ENCODE measurements at regions not wholly inside any gene's neighbourhood (a gene's known extent, or its start where the extent isn't known, plus 50 kb on each side); places are given as distances from the start of the nearest gene placed in this dataset.
"Not testable (repeated sequence)": the region's sequence is repeated elsewhere in the genome, so short reads cannot be mapped to it uniquely, and the experiment has no call there.

DNA sequence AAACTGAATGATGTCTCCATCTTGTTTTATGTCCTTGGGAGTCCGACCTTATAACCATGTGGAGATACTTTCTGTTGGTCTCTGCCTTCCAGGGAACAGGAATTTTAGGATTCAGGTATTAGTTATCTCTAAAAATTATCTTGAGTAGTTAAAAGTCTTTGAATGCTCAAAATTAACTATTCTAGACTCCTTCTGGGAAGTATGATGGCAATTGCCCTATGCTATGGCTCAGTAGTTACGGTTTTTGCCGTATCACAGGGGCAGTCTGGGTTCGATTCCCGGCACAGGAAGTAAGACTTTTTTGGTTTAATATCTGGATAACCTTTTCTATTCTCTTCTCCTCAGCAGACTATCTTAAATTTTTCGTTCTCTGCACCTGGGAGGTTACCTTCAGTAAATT lies 708.7 kb upstream of the LRATD1 start:
- no peak for DNase-seq

- no peak for DNase-seq
Observed at GRCh38 chr2:13942111-13942510, 690.4 kb upstream of the LRATD1 start.

- DNase-seq = no peak
Observed at GRCh38 chr2:13950761-13951160, 681.8 kb upstream of the LRATD1 start.

DNA sequence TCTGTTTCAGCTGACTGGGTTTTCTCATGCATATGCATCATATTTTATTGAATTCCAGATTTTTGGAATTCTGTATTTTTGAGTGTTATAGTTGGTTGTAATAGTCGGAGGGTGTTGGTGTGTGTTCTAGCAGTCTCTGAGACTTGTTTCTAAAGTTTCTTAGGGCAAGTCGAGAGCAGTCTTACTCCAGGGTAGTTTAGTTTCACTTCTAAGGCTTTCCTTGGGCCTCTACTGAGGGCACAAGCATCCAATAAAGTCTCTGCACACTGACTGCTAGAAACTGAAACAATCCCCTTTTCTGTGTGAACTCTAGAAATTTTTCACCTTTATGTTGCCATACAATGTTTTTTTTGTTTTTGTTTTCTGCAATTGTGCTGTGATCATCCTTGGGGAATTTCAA lies 663.7 kb upstream of the LRATD1 start:
- no peak for DNase-seq

DNA sequence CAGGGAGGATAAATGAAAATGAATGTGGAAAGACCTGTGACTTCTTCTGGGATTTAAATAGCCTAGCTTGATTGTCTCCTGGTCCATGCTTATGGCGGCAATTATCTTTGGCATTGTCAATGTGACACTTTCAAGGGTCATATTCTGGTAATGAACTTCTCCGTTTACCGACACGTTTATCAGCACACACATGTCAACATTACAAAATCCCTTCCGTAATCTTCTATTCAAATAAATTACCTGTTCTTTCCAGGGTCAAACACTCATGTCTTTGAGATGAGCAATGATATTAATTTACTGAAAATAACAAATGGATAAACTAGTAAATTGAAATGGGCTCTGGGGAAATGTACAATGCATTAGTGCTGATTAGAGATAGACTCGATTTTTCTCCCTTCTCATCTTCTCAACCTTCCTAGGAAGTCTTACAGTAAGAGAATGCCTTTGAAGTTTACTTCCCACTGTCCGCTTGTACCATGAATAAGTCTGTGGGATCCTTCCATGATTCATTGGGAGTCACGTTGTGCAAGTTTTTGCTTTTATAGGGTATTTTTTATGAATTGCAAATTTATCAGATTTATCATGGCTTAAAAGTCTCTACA lies 646.3 kb upstream of the LRATD1 start:
- no peak for DNase-seq

- DNase-seq = no peak
Observed at GRCh38 chr2:13996527-13996926, 636.0 kb upstream of the LRATD1 start.

GRCh38 chr2:14011190-14011589 lies 621.3 kb upstream of the LRATD1 start:
- DNase-seq = no peak

- no peak for DNase-seq
Observed at GRCh38 chr2:14015113-14015630, 617.3 kb upstream of the LRATD1 start.

DNA sequence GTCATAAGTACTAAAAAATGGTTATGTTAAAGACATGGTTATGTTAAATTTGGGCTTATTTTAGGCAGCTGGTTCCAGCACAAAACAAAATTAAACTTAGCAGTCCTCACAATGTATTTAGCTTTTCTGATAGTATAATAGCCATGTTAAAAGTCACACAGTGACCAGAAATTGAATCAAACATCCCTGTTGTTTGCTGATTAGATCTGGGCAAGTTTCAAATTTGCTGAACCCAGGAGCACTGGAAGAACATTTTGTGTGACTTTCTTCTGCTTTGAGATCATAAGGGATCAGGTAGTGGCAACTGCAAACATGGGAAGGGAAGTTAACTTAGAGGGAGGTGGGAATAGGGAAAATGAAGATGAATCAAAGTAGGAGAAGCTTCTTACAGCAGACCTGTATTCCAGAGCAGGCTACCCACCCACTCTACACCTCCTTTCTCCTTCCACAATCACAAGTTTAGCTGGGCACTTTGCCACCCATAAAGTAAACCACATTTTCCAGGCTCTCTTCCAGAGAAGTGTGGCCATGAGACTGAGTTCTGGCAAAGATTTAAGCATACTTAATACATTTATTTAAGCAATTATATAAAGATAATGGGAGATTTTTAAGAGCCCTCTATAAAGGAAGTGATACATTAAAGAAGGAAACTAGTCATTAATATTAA lies 616.1 kb upstream of the LRATD1 start:
- DNase-seq = no peak

DNA sequence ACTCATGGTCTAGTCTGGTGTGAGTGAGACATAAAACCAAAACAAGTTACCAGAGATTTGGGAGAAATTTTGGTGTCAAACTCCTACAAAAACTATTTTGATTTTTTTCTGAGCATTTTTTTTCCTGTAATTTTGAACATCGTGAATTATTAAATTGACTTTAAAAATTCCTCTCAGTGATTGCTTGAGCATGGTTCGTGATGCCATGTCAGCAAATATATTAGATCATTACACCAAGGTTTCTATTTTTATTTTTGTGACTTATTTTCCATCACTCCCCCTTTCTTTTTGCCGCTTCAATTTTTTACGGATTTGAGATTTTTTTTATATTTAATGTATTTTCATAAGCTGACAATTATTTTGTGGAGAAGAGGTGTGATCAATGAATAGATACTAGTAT lies 613.9 kb upstream of the LRATD1 start:
- no peak for DNase-seq

DNA sequence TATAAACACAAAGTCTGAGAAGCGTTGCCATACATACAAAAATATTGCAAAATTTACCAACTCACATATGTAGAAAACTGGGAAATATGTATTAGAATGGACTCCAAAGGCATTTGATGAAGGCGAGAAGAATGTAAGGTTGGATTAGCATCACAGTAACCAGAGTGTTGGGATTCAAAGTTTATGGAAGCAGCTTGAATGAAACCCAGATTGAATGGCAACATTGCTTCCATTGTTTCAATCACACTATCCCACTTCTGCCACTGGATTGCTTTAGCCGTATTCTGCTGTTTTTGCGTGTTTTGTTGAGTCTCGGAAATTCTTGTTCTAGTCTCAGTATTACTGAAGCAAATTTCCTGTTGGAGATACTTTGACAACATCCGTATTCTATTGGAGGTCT lies 609.0 kb upstream of the LRATD1 start:
- DNase-seq = no peak

GRCh38 chr2:14039134-14039533 lies 593.4 kb upstream of the LRATD1 start:
- DNase-seq = no peak

GRCh38 chr2:14047491-14047890 lies 585.0 kb upstream of the LRATD1 start:
- DNase-seq = no peak

DNA sequence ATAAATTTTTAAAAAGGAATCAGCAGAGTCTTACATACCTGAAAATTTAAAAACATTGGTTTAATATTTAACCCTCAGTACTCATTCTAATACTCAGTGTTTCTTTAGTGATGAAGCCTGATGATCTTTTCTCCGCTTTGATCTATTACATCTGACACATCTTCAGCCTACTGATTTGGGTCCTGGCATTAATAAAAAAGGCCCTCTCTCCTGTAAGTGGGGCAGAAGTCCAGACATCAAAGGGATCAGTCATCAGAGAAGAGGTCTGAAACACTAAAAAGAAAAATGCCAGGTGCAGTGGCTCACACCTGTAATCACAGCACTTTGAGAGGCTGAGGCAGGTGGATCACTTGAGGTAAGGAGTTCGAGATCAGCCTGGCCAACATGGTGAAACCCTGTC lies 581.1 kb upstream of the LRATD1 start:
- no peak for DNase-seq

- no peak for DNase-seq
Observed at GRCh38 chr2:14053105-14053504, 579.4 kb upstream of the LRATD1 start.

DNA sequence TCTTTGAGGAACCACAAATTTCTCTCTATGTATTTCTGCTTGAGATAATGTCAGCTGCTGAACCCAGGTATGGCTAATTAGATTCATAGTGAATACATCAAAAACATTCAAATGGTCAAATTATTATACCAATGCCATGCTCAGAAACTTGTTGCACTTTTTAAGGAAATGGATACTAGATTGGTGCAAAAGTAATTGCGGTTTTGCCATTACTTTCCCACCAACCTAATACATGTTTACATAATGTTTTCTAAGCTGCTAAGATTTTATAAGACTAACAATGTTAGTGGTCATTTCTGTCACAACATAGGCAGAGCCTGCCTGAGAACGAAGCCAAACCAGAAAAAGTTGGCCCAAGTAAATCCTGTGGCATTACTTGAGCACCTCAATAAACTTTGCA lies 568.2 kb upstream of the LRATD1 start:
- DNase-seq = no peak

- no peak for DNase-seq
Observed at GRCh38 chr2:14072338-14072737, 560.2 kb upstream of the LRATD1 start.

DNA sequence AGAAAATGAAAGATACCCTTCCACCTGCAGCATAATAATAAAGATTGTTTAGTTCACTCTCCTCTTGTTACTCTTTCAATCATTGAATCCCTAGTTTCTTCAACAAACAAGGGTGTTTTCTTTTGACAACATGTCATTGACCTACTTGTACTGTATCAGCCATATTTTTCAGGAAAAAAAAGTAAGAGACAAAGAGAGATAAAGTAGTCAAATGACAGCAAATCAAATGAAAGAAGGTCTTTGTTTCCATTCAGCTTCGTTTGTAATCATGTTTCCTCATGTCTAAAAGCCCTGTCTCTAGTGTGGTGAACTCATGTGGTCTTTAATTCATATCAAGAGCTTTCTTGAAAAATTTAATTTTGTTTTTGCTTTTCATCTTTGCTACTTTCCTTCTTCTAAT lies 557.8 kb upstream of the LRATD1 start:
- no peak for DNase-seq

- DNase-seq = no peak
Observed at GRCh38 chr2:14079576-14079975, 552.9 kb upstream of the LRATD1 start.

DNA sequence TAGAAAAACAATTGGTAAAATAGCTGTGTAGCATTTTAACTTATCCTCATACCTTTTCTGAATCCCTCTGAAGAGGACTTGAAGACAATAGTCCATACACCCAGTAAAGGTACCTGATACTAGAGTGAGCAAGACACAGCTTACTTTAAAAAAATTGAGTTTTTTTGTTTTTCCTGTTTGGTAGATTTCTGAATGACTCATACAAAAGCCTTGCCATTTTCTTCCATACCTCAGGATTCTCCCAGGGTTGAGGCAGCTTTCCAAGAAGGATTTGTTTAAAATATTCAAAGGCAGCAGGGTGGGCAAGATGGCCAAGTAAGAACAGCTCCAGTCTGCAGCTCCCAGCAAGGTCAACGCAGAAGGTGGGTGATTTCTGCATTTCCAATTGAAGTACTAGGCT lies 551.0 kb upstream of the LRATD1 start:
- no peak for DNase-seq

GRCh38 chr2:14082640-14083039 lies 549.9 kb upstream of the LRATD1 start:
- no peak for DNase-seq

DNA sequence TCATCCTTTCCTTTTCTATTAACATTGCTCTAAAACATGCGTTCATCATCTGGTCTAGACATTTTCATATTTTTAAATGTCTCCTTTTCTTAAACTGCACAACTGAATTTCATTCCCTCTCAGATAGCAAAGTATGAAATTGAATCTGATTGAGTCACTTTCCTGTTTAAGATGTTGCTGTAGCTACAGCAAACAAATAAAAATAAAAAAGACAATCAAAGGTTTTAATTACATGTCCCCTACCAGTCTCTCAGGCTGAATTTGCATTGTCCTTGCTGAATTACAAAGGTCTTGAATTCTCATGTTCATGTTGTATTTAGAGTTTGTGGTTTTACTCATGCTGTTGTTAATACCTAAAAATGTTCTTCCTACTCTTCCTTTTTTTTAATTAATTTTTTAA lies 537.9 kb upstream of the LRATD1 start:
- no peak for DNase-seq

GRCh38 chr2:14099101-14099500 lies 533.4 kb upstream of the LRATD1 start:
- not testable (repeated sequence) for DNase-seq

DNA sequence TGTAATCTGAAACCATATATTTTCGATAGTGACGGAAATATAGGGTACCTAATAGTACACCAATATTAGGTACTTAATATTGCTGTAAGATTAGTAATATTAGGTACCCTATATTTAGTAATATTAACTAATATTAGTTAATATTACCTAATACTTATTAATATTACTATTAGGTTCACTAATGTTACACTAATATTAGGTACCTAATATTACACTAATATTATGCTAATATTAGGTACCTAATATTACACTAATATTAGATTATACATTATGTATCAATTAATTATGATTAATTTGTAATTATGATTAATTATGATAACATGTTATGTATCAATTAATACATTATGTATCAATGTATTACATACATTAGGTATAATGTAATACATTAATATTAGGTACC lies 518.2 kb upstream of the LRATD1 start:
- no peak for DNase-seq

- DNase-seq = no peak
Observed at GRCh38 chr2:14120376-14120775, 512.1 kb upstream of the LRATD1 start.
